ENCODE measurements at regions not wholly inside any gene's neighbourhood (a gene's known extent, or its start where the extent isn't known, plus 50 kb on each side); places are given as distances from the start of the nearest gene placed in this dataset.

- Mint-ChIP-seq H3K4me3 (ENCODE audit: low read depth) (no peak overlapping the region), H3K27me3 (no peaks in the 10 kb centered on the region), H3K4me1 (ENCODE audit: low read depth) (no peaks in the 10 kb centered on the region), H3K9me3 (ENCODE audit: low read depth) (no peaks in the 10 kb centered on the region), H3K27ac (no peak overlapping the region), H3K36me3 (ENCODE audit: insufficient read depth) (no peaks in the 10 kb centered on the region)
- no peak for TF ChIP-seq CTCF (IDR thresholded peaks at IDR 0.05; ENCODE audit: unreplicated experiment)
- DNase-seq (ENCODE audit: low spot score, unreplicated experiment) = no peak
These were observed 381.1 kb upstream of the SEMA3D start for GRCh38 chr7:85567983-85568382.

GRCh38 chr7:85566095-85566794, 379.4 kb upstream of the SEMA3D start:
- no peaks in the 10 kb centered on the region for H3K27me3 Mint-ChIP-seq
- no peak for TF ChIP-seq CTCF (IDR thresholded peaks at IDR 0.05; ENCODE audit: unreplicated experiment)
- DNase-seq (ENCODE audit: low spot score, unreplicated experiment) = no peak
- no peak overlapping the region for H3K27ac Mint-ChIP-seq
- no peaks in the 10 kb centered on the region for H3K36me3 Mint-ChIP-seq (ENCODE audit: insufficient read depth)
- H3K4me3 Mint-ChIP-seq (ENCODE audit: low read depth) = no peak overlapping the region
- no peaks in the 10 kb centered on the region for H3K4me1 Mint-ChIP-seq (ENCODE audit: low read depth)
- no peaks in the 10 kb centered on the region for H3K9me3 Mint-ChIP-seq (ENCODE audit: low read depth)

GRCh38 chr7:85565276-85565675, 378.4 kb upstream of the SEMA3D start:
- Mint-ChIP-seq H3K4me1 (ENCODE audit: low read depth) (no peaks in the 10 kb centered on the region), H3K27ac (no peak overlapping the region), H3K27me3 (no peaks in the 10 kb centered on the region), H3K36me3 (ENCODE audit: insufficient read depth) (no peaks in the 10 kb centered on the region), H3K9me3 (ENCODE audit: low read depth) (peaks cover 3% of the 10 kb centered on the region), H3K4me3 (ENCODE audit: low read depth) (no peak overlapping the region)
- DNase-seq (ENCODE audit: low spot score, unreplicated experiment) = no peak
- no peak for TF ChIP-seq CTCF (IDR thresholded peaks at IDR 0.05; ENCODE audit: unreplicated experiment)

- DNase-seq (ENCODE audit: low spot score, unreplicated experiment) = no peak
- peaks cover 6% of the 10 kb centered on the region for H3K9me3 Mint-ChIP-seq (ENCODE audit: low read depth)
- no peaks in the 10 kb centered on the region for H3K36me3 Mint-ChIP-seq (ENCODE audit: insufficient read depth)
- no peaks in the 10 kb centered on the region for H3K4me1 Mint-ChIP-seq (ENCODE audit: low read depth)
- H3K27ac Mint-ChIP-seq = no peak overlapping the region
- no peaks in the 10 kb centered on the region for H3K27me3 Mint-ChIP-seq
- TF ChIP-seq CTCF (IDR thresholded peaks at IDR 0.05; ENCODE audit: unreplicated experiment) = no peak
- no peak overlapping the region for H3K4me3 Mint-ChIP-seq (ENCODE audit: low read depth)
These were observed 378.0 kb upstream of the SEMA3D start for GRCh38 chr7:85564861-85565260.

GRCh38 chr7:85561706-85562105, 374.9 kb upstream of the SEMA3D start:
- H3K4me1 Mint-ChIP-seq (ENCODE audit: low read depth) = no peaks in the 10 kb centered on the region

More at GRCh38 chr7:85561706-85562105, 374.9 kb upstream of the SEMA3D start:
- peaks cover 12% of the 10 kb centered on the region for H3K9me3 Mint-ChIP-seq (ENCODE audit: low read depth)
- no peak overlapping the region for H3K4me3 Mint-ChIP-seq (ENCODE audit: low read depth)
- no peaks in the 10 kb centered on the region for H3K36me3 Mint-ChIP-seq (ENCODE audit: insufficient read depth)
- DNase-seq (ENCODE audit: low spot score, unreplicated experiment) = no peak
- H3K27ac Mint-ChIP-seq = no peak overlapping the region
- no peak for TF ChIP-seq CTCF (IDR thresholded peaks at IDR 0.05; ENCODE audit: unreplicated experiment)
- no peaks in the 10 kb centered on the region for H3K27me3 Mint-ChIP-seq
